OCI-LY7 (cell line): ENCODE measurements at regions not wholly inside any gene's neighbourhood (a gene's known extent, or its start where the extent isn't known, plus 50 kb on each side); places are given as distances from the start of the nearest gene placed in this dataset.
"Not testable (repeated sequence)": the region's sequence is repeated elsewhere in the genome, so short reads cannot be mapped to it uniquely, and the experiment has no call there.

Source experiments
- BruUV-seq: library from RNA; stranded (reverse); fragments of 400-500 nt; replicated peaks from 2 replicates; lab custom pipeline; 2021; lab: Mats Ljungman, UMichigan
- CTCF ChIA-PET: fragments of 300-600 bp; sonication (Branson Sonifier 250); formaldehyde crosslinking; loops from one replicate; lab custom pipeline; 2022; ENCODE audit warnings: antibody characterized with exemption; ENCODE audit not compliant: unreplicated experiment; lab: Charles Lee
- POLR2A ChIA-PET: fragments of 300-600 bp; sonication (Branson Sonifier 250); formaldehyde crosslinking; loops from one replicate; lab custom pipeline; 2022; ENCODE audit warnings: antibody characterized with exemption; lab: Charles Lee
- DNase-seq: peaks from one replicate; pipeline ENCODE4 v3.0.0-alpha.2; 2015; ENCODE audit warnings: low spot score
- H2AFZ ChIP-seq: fragments of 200-600 bp; sonication (generic), shearing (Covaris generic); 2 replicates; pipeline ENCODE4 v1.6.1; 2014; ENCODE audit warnings: mild to moderate bottlenecking, antibody characterized with exemption, low read length, moderate library complexity
- H3K27ac ChIP-seq: fragments of 200-600 bp; sonication (generic); 2 replicates; pipeline ENCODE4 v1.5.1; 2014; ENCODE audit warnings: mixed run types, low read depth, mild to moderate bottlenecking, moderate library complexity, low read length, inconsistent platforms; ENCODE audit not compliant: poor library complexity, severe bottlenecking
- H3K36me3 ChIP-seq: fragments of 200-600 bp; sonication (generic); 2 replicates; pipeline ENCODE4 v1.6.1; 2014; ENCODE audit warnings: mild to moderate bottlenecking, antibody characterized with exemption, low read length, moderate library complexity, mixed read lengths; ENCODE audit not compliant: insufficient read depth
- H3K4me1 ChIP-seq: fragments of 200-600 bp; sonication (generic); 2 replicates; pipeline ENCODE4 v1.5.1; 2014; ENCODE audit warnings: mild to moderate bottlenecking, low read length; ENCODE audit not compliant: insufficient read depth, poor library complexity, severe bottlenecking
- H3K4me2 ChIP-seq: fragments of 200-600 bp; sonication (generic); 2 replicates; pipeline ENCODE4 v1.6.1; 2014; ENCODE audit warnings: mild to moderate bottlenecking, low read length
- H3K4me3 ChIP-seq: fragments of 200-600 bp; sonication (generic); 2 replicates; pipeline ENCODE4 v1.5.1; 2014; ENCODE audit warnings: mild to moderate bottlenecking, low read depth, low read length; ENCODE audit not compliant: poor library complexity, severe bottlenecking
- H3K79me2 ChIP-seq: fragments of 200-600 bp; sonication (generic); 2 replicates; pipeline ENCODE4 v1.6.1; 2016; ENCODE audit warnings: low read depth, mild to moderate bottlenecking, low read length, moderate library complexity, mixed read lengths; ENCODE audit not compliant: insufficient read depth
- H3K9me2 ChIP-seq: fragments of 200-600 bp; sonication (generic); 2 replicates; pipeline ENCODE4 v1.6.1; 2016; ENCODE audit warnings: mild to moderate bottlenecking, low read length, mixed read lengths; ENCODE audit not compliant: insufficient read depth
- H3K9me3 ChIP-seq: fragments of 200-600 bp; sonication (generic); 2 replicates; pipeline ENCODE4 v1.6.1; 2014; ENCODE audit warnings: mild to moderate bottlenecking, mixed run types, low read length, mixed read lengths
- H4K20me1 ChIP-seq: fragments of 200-600 bp; sonication (generic); 2 replicates; pipeline ENCODE4 v1.6.1; 2014; ENCODE audit warnings: mild to moderate bottlenecking, antibody characterized with exemption, low read length, moderate library complexity, mixed read lengths; ENCODE audit not compliant: insufficient read depth
- EZH2phosphoT487 ChIP-seq: fragments of 200-600 bp; sonication (generic); IDR thresholded peaks from 2 replicates; pipeline ENCODE4 v1.6.1; 2018; ENCODE audit warnings: low read depth, borderline replicate concordance, mild to moderate bottlenecking, mixed run types, antibody characterized with exemption, low read length, moderate library complexity, mixed read lengths
- intact Hi-C: fragments of 100-400 bp; cut with micrococcal nuclease; formaldehyde crosslinking; loops from one replicate; pipeline ENCODE4 v1.10.0; 2022; ENCODE audit not compliant: unreplicated experiment
- TF ChIP-seq, protein P1 (sequence below): fragments of 200-600 bp; sonication (generic); conservative IDR thresholded peaks from 2 replicates; pipeline ENCODE4 v1.5.1; 2014; ENCODE audit warnings: mild to moderate bottlenecking, antibody characterized with exemption, low read length, moderate library complexity, mixed read lengths

DNA sequence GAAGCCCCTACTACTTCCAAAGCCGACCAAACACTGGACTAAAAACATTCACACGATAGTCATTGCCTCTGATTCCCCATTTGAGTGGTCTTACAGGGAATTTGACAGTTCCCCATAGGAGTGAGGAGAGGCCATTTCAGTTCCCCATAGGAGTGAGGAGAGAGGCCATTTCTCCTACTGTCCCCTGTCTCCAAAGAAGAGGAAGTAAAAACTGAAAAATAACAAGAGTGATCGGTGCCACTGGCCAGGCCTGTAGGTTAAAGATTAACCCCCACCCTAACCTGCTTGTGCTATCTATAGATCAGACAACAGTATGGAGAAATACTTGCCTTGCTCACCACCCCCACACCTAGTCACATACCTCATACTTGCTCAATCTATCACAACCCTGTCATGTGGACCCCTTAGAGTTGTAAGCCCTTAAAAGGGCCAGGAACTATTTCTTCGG is 204.0 kb upstream of the MOCS1 start:
- no peak for DNase-seq
- BruUV-seq, result no TSS peak
- no peaks in the 10 kb centered on the region for H3K9me2 ChIP-seq
- CTCF ChIA-PET, result no interaction called here
- intact Hi-C loops, result no loop called here
- no peaks in the 10 kb centered on the region for H3K36me3 ChIP-seq
- TF ChIP-seq, protein P1, sequence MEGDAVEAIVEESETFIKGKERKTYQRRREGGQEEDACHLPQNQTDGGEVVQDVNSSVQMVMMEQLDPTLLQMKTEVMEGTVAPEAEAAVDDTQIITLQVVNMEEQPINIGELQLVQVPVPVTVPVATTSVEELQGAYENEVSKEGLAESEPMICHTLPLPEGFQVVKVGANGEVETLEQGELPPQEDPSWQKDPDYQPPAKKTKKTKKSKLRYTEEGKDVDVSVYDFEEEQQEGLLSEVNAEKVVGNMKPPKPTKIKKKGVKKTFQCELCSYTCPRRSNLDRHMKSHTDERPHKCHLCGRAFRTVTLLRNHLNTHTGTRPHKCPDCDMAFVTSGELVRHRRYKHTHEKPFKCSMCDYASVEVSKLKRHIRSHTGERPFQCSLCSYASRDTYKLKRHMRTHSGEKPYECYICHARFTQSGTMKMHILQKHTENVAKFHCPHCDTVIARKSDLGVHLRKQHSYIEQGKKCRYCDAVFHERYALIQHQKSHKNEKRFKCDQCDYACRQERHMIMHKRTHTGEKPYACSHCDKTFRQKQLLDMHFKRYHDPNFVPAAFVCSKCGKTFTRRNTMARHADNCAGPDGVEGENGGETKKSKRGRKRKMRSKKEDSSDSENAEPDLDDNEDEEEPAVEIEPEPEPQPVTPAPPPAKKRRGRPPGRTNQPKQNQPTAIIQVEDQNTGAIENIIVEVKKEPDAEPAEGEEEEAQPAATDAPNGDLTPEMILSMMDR, result no peak
- no peak for TF ChIP-seq EZH2phosphoT487
- no peaks in the 10 kb centered on the region for H3K9me3 ChIP-seq
- H3K79me2 ChIP-seq, result no peaks in the 10 kb centered on the region
- H3K4me3 ChIP-seq, result no peak overlapping the region
- H2AFZ ChIP-seq, result no peak overlapping the region
- no peaks in the 10 kb centered on the region for H4K20me1 ChIP-seq
- POLR2A ChIA-PET, result no interaction called here
- no peak overlapping the region for H3K4me2 ChIP-seq
- H3K4me1 ChIP-seq, result no peaks in the 10 kb centered on the region
- H3K27ac ChIP-seq, result no peak overlapping the region

DNA sequence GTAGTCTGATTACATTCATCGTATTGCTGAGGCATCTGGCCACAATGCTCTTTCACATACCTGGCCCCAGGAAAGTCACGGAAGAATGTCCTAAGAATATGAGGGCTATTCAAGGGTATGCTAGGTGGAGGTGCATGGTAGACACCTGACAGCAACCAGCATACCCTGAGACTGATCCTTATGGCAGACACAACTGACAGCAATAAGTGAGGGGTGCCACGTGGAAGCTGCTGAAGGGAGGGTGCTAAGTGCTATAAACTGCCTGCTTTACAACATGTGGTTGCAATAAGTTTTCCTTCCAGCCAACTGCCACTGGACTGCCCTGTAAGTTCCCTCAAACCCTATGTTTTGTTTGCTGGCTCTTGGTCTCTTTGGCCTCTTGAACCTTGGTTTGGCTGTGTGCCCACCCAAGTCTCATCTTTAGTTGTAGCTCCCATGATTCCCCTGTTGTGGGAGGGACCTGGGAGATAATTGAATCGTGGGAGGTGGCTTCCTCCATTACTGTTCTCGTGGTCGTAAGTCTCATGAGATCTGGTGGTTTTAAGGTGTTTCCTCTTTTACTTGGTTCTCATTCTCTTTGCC is 201.3 kb upstream of the MOCS1 start:
- TF ChIP-seq, protein P1, result no peak
- TF ChIP-seq EZH2phosphoT487, result no peak
- Histone ChIP-seq H3K4me3 (no peak overlapping the region), H3K4me2 (no peak overlapping the region), H3K9me2 (no peaks in the 10 kb centered on the region), H3K79me2 (no peaks in the 10 kb centered on the region), H3K36me3 (no peaks in the 10 kb centered on the region), H4K20me1 (no peaks in the 10 kb centered on the region), H3K4me1 (no peaks in the 10 kb centered on the region), H3K9me3 (no peaks in the 10 kb centered on the region), H2AFZ (no peak overlapping the region), H3K27ac (no peak overlapping the region)
- intact Hi-C loops, result no loop called here
- no peak for DNase-seq
- no TSS peak for BruUV-seq
- ChIA-PET POLR2A (no interaction called here), CTCF (no interaction called here)

DNA sequence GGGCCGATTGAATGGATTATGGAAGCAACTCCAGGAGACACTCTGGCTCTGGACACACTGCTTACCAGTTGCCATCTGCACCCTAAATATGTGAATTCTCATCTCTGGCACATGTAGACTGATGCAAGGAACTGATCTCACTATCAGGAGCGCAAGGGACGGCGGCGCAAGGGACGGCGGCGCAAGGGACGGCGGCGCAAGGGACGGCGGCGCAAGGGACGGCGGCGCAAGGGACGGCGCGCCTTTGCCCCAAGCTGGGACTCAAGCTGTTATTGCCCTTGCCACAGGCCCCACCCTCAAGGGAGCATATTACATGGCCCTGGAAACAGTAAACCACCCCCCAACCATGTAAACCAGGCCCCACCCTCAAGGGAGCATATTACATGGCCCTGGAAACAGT is 199.7 kb upstream of the MOCS1 start:
- H3K9me2 ChIP-seq, intact Hi-C loops, H3K36me3 ChIP-seq, DNase-seq, CTCF ChIA-PET, H3K9me3 ChIP-seq, H3K27ac ChIP-seq, BruUV-seq, H3K79me2 ChIP-seq, POLR2A ChIA-PET, H3K4me3 ChIP-seq, H4K20me1 ChIP-seq, H3K4me2 ChIP-seq, H2AFZ ChIP-seq, H3K4me1 ChIP-seq: not testable (repeated sequence)
